HG02759 (cell line): ENCODE measurements at regions not wholly inside any gene's neighbourhood (a gene's known extent, or its start where the extent isn't known, plus 50 kb on each side); places are given as distances from the start of the nearest gene placed in this dataset.

Experiments
- ATAC-seq: cut with Tn5 transposase; IDR thresholded peaks from one replicate; pipeline ENCODE4 v1.9.1; 2021; ENCODE audit warnings: mild to moderate bottlenecking, moderate library complexity; ENCODE audit not compliant: unreplicated experiment

DNA sequence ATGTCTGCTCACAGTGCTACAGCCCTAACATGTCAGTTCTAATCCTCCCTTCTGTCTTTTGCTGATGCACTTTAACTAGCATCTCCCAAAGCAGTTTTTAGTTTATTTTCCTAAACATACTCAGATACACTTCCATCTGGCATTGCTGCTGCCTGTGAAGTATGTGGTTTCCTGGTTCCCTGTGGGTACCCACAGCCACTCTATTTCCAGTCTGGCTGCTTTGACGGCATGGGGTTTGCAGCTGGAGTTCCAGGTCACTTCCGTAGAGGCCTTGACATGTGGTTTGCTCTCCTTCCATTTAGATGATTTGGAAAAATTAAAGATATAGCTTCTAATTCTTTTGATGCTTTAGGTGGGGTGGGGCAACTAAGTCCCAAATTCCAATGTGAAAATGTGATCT is 375.5 kb downstream of the PCDH20 start:
- no peak for ATAC-seq

DNA sequence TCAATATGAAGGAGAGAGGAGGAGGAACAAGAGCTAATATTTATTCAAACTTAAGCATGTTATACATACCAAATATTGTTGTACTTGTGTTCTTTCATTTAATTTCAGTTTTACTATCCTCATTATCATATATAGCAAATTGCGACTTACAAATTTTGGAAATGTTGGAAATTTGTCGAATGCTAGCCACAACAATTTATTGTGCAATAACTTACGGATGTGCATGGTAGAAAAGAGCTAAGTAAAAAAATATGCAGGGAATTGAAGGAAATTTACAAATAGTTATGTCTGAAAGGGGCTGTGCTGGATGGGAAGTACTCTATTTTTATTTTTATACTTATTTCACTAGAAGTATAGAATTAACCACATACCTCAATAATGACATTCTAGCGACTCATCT is 376.3 kb downstream of the PCDH20 start:
- no peak for ATAC-seq

DNA sequence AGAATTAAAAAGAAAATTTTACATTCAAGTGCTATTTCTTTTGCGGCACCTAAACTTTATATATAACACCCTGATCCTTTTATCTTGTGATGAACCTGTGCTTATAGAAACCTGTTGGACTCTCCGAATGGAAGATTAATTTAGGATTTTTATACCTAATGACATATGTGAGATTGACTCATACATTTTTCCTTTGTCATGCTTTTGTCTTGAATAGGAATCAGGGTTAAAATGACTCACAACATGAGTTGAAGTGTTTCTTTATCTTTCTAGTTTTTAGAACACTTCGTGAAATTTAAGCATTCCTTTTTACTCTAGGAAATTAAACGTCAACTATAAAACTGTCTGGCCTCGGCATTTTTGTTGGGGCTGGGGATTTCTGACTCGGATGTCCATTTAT is 378.9 kb downstream of the PCDH20 start:
- no peak for ATAC-seq

DNA sequence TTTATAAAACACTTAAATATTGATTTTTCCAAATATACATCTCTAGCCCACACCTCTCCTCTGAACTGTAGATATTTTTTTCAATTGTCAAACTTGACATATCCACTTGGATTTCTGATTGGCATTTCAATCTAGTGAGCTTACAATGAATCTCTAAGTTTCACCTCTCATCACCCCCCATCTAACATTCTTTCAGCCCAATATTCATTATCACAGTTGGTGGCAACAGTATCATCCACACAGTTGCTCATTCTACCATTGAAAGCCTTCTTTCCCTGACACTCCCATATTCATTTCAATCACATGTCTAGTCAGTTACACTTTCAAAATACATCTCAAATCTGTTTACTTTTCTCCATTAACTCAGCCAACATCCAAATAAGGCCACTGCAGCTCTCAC is 385.2 kb downstream of the PCDH20 start:
- ATAC-seq = no peak

- no peak for ATAC-seq
Observed at GRCh38 chr13:61029064-61029463, 386.6 kb downstream of the PCDH20 start.

DNA sequence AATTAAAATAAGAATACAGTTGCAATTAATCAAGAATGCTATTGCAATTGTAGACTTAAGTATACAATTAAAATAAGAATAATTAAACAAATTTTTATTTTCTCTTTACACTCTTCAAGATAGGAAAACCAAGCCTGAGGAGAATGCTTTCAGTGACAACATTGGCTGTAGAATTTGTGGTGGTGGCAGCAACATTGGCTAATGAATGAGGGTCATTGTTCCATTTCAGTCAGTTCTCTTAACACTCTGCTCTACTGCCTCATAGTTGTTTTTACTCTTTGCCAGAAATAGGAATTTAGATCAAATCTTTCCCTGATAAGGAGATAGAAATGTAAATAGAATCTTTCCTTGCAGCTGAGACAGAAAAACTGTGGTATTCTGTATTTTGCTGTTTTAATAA is 391.6 kb downstream of the PCDH20 start:
- ATAC-seq = no peak

DNA sequence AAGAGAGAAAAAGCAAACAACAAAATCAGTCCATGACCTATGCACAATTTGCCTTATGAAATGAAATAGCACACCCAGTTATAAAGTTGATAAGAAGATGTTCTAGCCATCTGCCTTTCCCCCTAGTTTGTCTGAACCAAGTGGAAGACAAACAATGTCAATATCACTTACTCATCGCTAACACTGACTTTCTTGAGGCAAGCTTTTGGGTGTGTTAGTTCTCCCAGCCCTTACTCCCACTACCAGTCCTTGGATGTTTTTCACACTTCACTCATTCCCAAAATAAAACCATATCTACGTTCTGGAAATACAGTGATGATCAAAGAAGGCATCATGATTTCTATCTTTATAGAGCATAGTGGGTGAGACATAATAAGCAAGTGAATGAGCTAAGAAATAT is 393.8 kb downstream of the PCDH20 start:
- no peak for ATAC-seq

DNA sequence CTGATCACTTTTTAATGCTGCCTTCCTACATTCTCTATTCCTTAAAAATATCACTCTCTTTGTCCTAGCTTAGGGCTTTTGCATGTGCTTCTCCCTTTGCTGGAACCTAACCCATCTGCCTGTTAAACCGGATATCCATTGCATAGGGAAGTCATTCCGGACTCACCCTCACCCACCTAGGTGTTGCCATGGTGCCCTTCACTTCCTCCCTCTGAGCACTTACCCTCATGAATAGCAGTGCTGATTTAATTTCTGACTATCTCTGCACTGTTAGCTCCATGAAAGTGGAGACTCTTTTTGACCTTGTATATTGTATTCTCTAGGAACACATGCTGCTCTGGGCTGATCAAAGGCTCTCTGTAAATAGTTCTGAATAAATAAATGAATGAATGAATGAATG is 401.9 kb downstream of the PCDH20 start:
- no peak for ATAC-seq

GRCh38 chr13:61010358-61010757 is 405.3 kb downstream of the PCDH20 start:
- ATAC-seq = no peak

GRCh38 chr13:61002686-61003085 is 413.0 kb downstream of the PCDH20 start:
- no peak for ATAC-seq

- ATAC-seq = no peak
Observed at GRCh38 chr13:60990032-60990733, 425.5 kb downstream of the PCDH20 start.

DNA sequence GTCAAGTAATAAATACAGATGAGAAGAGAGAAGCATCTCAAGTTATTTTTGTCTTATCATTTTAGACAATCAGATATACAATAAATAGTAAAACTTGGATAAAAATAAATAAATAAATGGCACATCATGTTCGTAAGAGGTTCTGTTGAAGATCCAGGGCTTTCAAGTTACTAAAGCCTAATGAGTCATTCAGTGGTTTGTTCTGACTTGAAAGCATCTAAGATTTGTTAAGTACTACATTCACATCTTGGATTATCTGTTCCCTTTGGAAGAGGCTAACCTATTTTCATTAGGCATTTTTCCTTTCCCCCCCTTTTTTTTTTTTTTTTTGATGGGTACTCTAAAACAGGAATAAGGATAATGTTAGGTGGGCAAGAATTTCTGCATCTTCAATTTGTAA is 429.3 kb downstream of the PCDH20 start:
- ATAC-seq = no peak

DNA sequence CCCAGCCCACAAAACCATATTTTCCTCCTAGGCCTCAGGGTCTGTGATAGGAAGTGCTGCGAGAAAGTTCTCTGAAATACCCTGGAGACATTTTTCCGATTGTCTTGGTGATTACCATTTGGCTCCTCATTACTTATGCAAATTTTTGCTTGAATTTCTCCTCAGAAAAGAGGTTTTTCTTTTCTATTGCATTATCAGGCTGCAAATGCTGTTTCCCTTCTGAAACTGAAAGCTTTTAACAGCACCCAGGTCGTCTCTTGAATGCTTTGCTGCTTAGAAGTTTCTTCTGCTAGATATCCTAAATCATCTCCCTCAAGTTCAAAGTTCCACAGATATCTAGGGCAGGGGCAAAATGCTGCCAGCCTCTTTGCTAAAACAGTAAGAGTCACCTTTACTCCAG is 434.2 kb downstream of the PCDH20 start:
- ATAC-seq = no peak

DNA sequence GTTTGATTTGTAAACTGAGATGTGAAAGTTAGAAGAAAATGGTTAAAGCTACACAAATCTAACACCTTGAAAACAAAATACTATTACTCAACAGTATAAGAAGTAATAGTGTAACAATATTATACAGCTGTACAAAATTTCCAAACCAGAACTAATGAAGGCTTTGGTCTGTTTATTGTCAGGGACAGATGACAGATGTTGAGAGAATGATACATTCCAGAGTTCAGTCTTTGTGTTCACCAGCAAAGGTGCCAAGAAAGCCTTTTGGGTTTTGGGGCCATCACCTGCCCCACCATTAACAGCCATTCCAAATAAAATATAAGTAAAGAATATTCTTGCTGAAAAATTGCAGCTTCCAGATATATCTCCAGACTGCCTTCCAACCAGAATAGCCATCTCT is 439.3 kb downstream of the PCDH20 start:
- ATAC-seq = no peak

DNA sequence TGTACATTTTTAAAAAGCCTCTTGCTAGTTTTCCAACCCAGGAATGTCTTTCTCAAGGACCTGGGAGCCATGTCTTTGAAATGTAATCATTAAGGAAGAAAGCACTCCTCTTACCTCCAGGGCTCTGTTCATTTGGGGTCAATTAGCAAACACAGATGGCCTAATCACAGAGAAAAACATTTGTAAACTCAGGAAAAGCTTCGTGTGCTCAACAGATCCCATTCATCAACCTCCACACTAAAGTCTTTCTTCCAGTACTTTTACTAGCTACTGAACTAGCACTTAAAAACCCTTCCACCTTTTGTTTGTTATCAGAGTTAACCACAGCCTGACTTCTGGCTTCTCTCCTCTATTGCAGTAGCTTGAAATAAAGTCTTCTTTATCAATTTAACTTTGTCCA is 441.4 kb downstream of the PCDH20 start:
- no peak for ATAC-seq

DNA sequence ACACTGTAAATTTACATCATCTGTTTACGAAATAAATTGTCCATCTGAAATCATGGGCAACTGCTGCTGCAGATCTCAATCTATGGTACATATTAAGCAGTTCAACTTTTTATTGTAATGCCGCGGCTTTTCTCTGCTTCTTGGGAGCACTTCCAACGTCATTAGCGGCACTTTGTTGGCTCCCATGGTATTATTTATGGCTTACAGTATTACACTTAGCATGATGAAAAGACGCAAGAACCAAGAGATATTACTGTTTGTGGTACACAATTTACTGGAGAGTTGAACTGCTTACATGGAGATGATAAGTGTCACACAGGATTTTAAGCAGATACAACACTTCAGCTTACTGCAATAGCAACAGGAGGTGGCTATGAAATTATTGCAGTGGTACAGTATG is 442.1 kb downstream of the PCDH20 start:
- ATAC-seq = no peak

GRCh38 chr13:60970736-60971135 is 444.9 kb downstream of the PCDH20 start:
- ATAC-seq = no peak

DNA sequence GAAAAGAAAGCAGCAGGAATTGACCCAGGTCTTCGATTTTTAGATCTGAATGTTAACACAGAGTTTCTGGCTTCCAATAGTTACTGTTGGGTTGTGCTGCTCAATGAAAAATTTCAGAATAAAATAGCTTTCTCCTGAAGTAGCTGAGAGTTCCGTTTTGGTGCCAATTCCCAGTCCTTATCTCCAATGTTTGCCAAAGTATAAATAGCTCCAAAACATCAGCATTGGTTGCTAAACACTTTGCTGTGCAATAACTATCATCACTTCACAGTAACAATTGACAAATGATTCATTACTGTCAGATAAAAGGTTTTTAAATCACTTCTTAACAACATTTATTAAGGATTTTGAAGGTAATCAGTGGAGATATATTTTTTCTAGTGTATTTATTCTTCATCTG is 446.0 kb downstream of the PCDH20 start:
- no peak for ATAC-seq

DNA sequence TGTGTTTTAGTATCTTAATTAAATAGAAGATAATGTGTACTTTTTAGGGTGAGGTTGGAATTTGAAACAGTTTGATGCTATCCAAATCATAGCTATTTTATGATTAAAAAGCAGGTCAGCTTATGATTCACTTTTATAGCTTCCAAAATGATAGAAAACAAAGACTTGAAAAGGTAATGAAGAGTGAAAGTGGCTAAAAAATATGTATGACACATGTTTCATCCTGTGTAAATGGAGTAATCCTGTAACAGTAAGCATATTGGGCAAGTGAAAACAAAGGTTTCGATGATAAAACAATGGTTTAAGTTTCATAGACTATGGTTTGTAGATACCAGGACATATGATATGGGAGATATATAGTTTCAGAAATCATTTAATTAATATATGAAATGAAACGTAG is 456.2 kb downstream of the PCDH20 start:
- ATAC-seq = no peak

DNA sequence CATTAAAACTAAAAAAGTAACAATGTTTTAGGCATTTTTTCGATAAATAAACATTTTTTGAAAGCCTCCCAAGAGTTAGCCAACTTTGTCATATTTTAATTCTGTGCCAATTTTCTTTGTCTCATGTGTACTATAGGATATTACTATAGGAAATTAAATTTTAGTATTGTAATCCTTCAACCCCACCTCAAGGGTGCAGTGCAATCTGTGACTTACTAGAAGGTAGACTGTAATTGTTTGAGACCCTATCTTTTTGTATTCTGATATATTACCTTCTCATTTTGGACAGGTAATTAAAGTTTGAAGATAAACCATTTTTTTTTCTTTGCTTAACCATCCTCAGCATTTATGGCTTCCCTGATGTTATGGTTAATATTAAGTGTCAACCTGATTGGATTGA is 457.8 kb downstream of the PCDH20 start:
- no peak for ATAC-seq

- no peak for ATAC-seq
Observed at GRCh38 chr13:60945396-60945795, 470.3 kb downstream of the PCDH20 start.

DNA sequence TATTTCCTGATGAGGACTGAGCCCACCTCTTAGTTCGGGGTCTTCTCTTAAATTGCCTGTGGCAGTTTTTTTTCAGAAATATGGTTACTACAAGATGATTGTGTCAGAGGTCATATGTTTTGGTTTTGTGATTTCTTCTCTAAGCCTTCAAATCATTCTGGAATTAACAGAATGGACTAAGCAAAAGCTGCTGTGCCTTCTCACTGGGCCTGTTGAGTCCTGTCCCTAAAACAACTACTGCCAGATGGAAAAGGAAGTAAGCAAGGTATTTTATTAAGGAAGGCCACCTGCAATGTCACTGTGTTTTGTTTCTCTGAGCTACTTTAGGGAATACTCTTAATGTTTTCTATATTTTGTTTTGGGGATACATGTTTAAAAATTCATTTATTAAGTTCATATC is 470.8 kb downstream of the PCDH20 start:
- ATAC-seq = no peak

DNA sequence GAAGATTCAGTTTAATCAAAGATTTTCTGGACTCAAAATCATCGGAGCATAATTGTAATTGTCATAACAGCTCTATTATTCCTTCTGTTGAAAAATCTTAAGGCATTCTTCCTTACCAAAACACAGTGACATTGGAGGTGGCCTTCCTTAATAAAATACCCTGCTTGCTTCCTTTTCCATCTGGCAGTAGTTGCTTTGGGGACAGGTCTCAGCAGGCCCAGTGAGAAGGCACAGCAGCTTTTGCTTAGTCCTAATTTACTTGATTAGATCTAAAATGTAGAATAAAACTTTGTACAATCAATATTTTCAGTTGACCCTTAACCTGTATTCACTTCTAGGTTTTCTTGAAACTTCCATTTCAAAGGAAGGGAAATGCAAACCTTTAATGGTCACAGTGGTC is 471.6 kb downstream of the PCDH20 start:
- no peak for ATAC-seq
